ENCODE measurements at regions not wholly inside any gene's neighbourhood (a gene's known extent, or its start where the extent isn't known, plus 50 kb on each side); places are given as distances from the start of the nearest gene placed in this dataset.

- H3K36me3 ChIP-seq: no peaks in the 10 kb centered on the region
- H3K9me3 ChIP-seq: no peaks in the 10 kb centered on the region
- no peak overlapping the region for H3K4me3 ChIP-seq
- DNase-seq (ENCODE audit: low spot score in 2 of 2): no peak
- H3K27ac ChIP-seq: no peak overlapping the region
- no peaks in the 10 kb centered on the region for H3K27me3 ChIP-seq
- no peak for TF ChIP-seq POLR2A (IDR thresholded peaks at IDR 0.05)
- no peak for TF ChIP-seq EP300 (IDR thresholded peaks at IDR 0.05)
- no peak for TF ChIP-seq POLR2AphosphoS5 (IDR thresholded peaks at IDR 0.05)
- TF ChIP-seq CTCF (IDR thresholded peaks at IDR 0.05): no peak
- 10% methylated on average over 8 of the region's 8 CpGs for WGBS
- no peaks in the 10 kb centered on the region for H3K4me1 ChIP-seq
Observed at GRCh38 chr9:90301277-90301653, 341.4 kb downstream of the DIRAS2 start.

GRCh38 chr9:90303655-90304054, 339.0 kb downstream of the DIRAS2 start:
- H3K4me1 ChIP-seq: no peaks in the 10 kb centered on the region
- no peak overlapping the region for H3K4me3 ChIP-seq
- H3K27ac ChIP-seq: no peak overlapping the region
- H3K36me3 ChIP-seq: no peaks in the 10 kb centered on the region
- 90% methylated on average over 4 of the region's 4 CpGs for WGBS
- DNase-seq (ENCODE audit: low spot score in 2 of 2): no peak
- no peak for TF ChIP-seq POLR2A (IDR thresholded peaks at IDR 0.05)
- TF ChIP-seq CTCF (IDR thresholded peaks at IDR 0.05): no peak
- no peak for TF ChIP-seq EP300 (IDR thresholded peaks at IDR 0.05)
- no peak for TF ChIP-seq POLR2AphosphoS5 (IDR thresholded peaks at IDR 0.05)
- no peaks in the 10 kb centered on the region for H3K9me3 ChIP-seq
- no peaks in the 10 kb centered on the region for H3K27me3 ChIP-seq

- no peaks in the 10 kb centered on the region for H3K9me3 ChIP-seq
- H3K27me3 ChIP-seq: no peaks in the 10 kb centered on the region
- no peak for DNase-seq (ENCODE audit: low spot score in 2 of 2)
- no peaks in the 10 kb centered on the region for H3K36me3 ChIP-seq
- no peak for TF ChIP-seq POLR2A (IDR thresholded peaks at IDR 0.05)
- no peak for TF ChIP-seq CTCF (IDR thresholded peaks at IDR 0.05)
- TF ChIP-seq POLR2AphosphoS5 (IDR thresholded peaks at IDR 0.05): no peak
- no peak for TF ChIP-seq EP300 (IDR thresholded peaks at IDR 0.05)
- H3K27ac ChIP-seq: no peak overlapping the region
- H3K4me1 ChIP-seq: no peaks in the 10 kb centered on the region
- H3K4me3 ChIP-seq: no peak overlapping the region
- WGBS: 91% methylated on average over 11 of the region's 11 CpGs
Observed at GRCh38 chr9:90306158-90306557, 336.5 kb downstream of the DIRAS2 start.

- Histone ChIP-seq H3K27me3 (no peaks in the 10 kb centered on the region), H3K27ac (no peak overlapping the region), H3K4me3 (no peak overlapping the region), H3K36me3 (no peaks in the 10 kb centered on the region), H3K4me1 (no peaks in the 10 kb centered on the region), H3K9me3 (no peaks in the 10 kb centered on the region)
- no peak for TF ChIP-seq POLR2A (IDR thresholded peaks at IDR 0.05)
- TF ChIP-seq CTCF (IDR thresholded peaks at IDR 0.05): no peak
- TF ChIP-seq POLR2AphosphoS5 (IDR thresholded peaks at IDR 0.05): no peak
- TF ChIP-seq EP300 (IDR thresholded peaks at IDR 0.05): no peak
- DNase-seq (ENCODE audit: low spot score in 2 of 2): no peak
- WGBS: 74% methylated on average over 4 of the region's 4 CpGs
Observed at GRCh38 chr9:90307167-90307833, 335.3 kb downstream of the DIRAS2 start.

GRCh38 chr9:90307891-90308290, 334.7 kb downstream of the DIRAS2 start:
- H3K4me3 ChIP-seq: no peak overlapping the region
- no peaks in the 10 kb centered on the region for H3K36me3 ChIP-seq
- no peaks in the 10 kb centered on the region for H3K9me3 ChIP-seq
- no peak for DNase-seq (ENCODE audit: low spot score in 2 of 2)
- 72% methylated on average over 4 of the region's 4 CpGs for WGBS
- H3K27ac ChIP-seq: no peak overlapping the region
- H3K27me3 ChIP-seq: no peaks in the 10 kb centered on the region
- TF ChIP-seq POLR2AphosphoS5 (IDR thresholded peaks at IDR 0.05): no peak
- no peak for TF ChIP-seq POLR2A (IDR thresholded peaks at IDR 0.05)
- TF ChIP-seq CTCF (IDR thresholded peaks at IDR 0.05): no peak
- no peak for TF ChIP-seq EP300 (IDR thresholded peaks at IDR 0.05)
- H3K4me1 ChIP-seq: no peaks in the 10 kb centered on the region

All from suprapubic skin (tissue), 4 donors.